ENCODE measurements at regions not wholly inside any gene's neighbourhood (a gene's known extent, or its start where the extent isn't known, plus 50 kb on each side); places are given as distances from the start of the nearest gene placed in this dataset.

DNA sequence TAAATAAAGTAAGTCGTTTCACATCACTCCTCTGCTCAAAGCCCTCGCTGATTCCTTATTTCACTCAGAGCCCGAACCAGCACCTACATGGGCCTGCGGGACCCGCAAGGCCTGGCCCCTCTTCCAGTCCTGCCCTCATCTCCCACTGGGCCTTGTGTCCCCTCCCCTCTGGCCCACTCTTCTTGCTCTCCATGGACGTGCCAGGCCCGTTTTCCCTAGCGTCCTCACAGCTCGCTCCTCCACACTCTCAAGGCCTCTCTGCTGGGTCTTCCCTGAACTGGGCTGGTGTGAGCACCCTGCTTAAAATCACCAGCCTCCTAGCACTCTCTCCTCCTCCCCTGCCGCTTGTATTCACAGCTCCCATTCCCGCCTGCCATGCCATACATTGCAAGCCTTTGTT, 237.9 kb downstream of the FOXD2 start:
- CTCF ChIA-PET = interaction anchor here (0.8 kb wide), 1 partner anchor 286 kb away, joined by 4 read pairs; no protein-coding TSS in a partner anchor

GRCh38 chr1:47676311-47677054, 238.6 kb downstream of the FOXD2 start:
- ChIA-PET CTCF (interaction anchor here (0.6 to 0.8 kb wide), 2 partner anchors 234 to 287 kb away, joined by 3 to 4 read pairs; no protein-coding TSS in a partner anchor), POLR2A (ENCODE audit: low non-redundant PET) (no interaction called here)
- TF ChIP-seq, protein P1, sequence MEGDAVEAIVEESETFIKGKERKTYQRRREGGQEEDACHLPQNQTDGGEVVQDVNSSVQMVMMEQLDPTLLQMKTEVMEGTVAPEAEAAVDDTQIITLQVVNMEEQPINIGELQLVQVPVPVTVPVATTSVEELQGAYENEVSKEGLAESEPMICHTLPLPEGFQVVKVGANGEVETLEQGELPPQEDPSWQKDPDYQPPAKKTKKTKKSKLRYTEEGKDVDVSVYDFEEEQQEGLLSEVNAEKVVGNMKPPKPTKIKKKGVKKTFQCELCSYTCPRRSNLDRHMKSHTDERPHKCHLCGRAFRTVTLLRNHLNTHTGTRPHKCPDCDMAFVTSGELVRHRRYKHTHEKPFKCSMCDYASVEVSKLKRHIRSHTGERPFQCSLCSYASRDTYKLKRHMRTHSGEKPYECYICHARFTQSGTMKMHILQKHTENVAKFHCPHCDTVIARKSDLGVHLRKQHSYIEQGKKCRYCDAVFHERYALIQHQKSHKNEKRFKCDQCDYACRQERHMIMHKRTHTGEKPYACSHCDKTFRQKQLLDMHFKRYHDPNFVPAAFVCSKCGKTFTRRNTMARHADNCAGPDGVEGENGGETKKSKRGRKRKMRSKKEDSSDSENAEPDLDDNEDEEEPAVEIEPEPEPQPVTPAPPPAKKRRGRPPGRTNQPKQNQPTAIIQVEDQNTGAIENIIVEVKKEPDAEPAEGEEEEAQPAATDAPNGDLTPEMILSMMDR (conservative IDR thresholded peaks at IDR 0.05; ENCODE audit: low read depth) = no peak
- H3K27ac ChIP-seq = no peak overlapping the region
- no peak for DNase-seq (ENCODE audit: low spot score)

More for the DNA sequence above, 237.9 kb downstream of the FOXD2 start:
- TF ChIP-seq, protein P1 (conservative IDR thresholded peaks at IDR 0.05; ENCODE audit: low read depth) = no peak
- DNase-seq (ENCODE audit: low spot score) = no peak
- POLR2A ChIA-PET (ENCODE audit: low non-redundant PET) = no interaction called here
- H3K27ac ChIP-seq = no peak overlapping the region

GRCh38 chr1:47677241-47677940, 239.5 kb downstream of the FOXD2 start:
- DNase-seq (ENCODE audit: low spot score) = no peak
- TF ChIP-seq, protein P1 (conservative IDR thresholded peaks at IDR 0.05; ENCODE audit: low read depth) = no peak
- H3K27ac ChIP-seq = no peak overlapping the region
- POLR2A ChIA-PET (ENCODE audit: low non-redundant PET) = no interaction called here
- CTCF ChIA-PET = interaction anchor here (0.6 kb wide), 1 partner anchor 235 kb away, joined by 3 read pairs; no protein-coding TSS in a partner anchor

DNA sequence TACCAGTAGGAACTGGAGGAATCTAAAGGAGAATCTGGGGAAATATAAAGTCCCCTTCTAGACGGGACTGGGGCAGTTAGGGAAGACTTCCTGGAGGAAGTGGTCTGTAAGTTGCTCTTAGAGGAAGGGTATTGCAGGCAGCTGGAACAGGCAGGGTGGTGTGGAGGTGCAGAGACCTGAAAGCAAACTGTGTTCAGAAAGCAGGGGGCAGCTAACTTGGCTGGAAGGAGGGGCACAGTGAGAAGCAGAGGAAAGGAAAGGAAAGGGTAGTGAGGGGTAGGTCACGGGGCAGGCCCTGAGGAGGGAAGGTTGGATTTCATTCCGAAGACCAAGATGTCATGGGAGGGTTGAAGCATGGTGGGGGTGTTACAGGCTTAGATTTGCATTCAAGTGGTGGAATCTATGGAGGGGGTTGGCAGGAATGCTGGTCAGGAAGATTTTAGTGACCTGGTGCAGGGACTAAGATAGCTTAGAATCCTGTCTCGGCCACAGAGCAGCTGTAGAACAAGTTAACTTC, 240.7 kb downstream of the FOXD2 start:
- no peak overlapping the region for H3K27ac ChIP-seq
- POLR2A ChIA-PET (ENCODE audit: low non-redundant PET) = no interaction called here
- TF ChIP-seq, protein P1 (conservative IDR thresholded peaks at IDR 0.05; ENCODE audit: low read depth) = no peak

DNA sequence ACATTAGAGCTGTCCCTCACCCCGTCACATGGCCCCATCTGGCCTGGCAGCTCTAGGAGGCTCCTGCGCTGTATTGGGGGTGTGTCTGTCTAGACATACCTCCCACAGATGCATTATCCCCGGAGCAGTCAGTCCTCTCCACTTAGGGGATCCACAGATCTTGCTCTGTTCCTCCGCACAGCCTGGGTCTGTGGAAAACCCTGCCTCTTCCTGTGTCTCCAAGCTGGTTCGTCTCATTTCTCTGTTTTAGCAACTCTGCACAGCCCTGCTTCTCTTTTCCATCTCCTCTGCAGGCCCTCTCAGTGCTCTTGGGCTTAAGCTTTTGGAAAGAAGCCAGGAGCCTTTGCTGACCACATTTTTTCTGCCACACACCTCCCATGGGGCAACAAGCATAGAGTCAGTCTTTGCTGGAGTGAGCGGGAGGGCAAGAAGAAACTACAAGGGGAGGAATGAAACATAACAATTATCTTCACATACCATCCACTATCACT, 241.5 kb downstream of the FOXD2 start:
- POLR2A ChIA-PET (ENCODE audit: low non-redundant PET) = no interaction called here
- CTCF ChIA-PET = interaction anchor here (1.0 kb wide), 1 partner anchor 31 kb away, joined by 4 read pairs; no protein-coding TSS in a partner anchor
- TF ChIP-seq, protein P1 (conservative IDR thresholded peaks at IDR 0.05; ENCODE audit: low read depth) = no peak
- no peak overlapping the region for H3K27ac ChIP-seq
- no peak for DNase-seq (ENCODE audit: low spot score)

More for the DNA sequence above, 240.7 kb downstream of the FOXD2 start:
- DNase-seq (ENCODE audit: low spot score) = no peak
- CTCF ChIA-PET = no interaction called here

DNA sequence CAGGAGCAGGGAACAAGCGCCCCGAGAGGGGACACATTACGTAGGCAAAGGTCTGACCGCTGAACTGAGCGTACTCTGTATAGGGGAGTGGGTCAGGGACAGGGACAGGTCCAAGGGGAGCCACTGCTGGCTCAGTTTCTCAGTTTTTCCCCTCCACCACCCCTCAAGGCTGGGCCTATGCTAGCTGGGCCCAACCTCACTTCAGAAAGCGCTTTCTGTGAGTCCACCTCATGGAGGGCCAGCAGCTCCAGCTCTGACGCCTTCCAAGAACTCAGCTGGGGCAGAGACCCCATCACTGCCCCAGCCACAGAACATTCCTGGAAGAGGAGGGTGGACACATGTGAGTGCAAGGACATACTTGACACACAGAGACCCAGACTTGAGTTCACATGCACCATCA, 242.0 kb downstream of the FOXD2 start:
- no peak for DNase-seq (ENCODE audit: low spot score)
- CTCF ChIA-PET = interaction anchor here (0.6 to 1.0 kb wide), 2 partner anchors 31 to 177 kb away, joined by 4 to 5 read pairs; no protein-coding TSS in a partner anchor
- TF ChIP-seq, protein P1 (conservative IDR thresholded peaks at IDR 0.05; ENCODE audit: low read depth) = no peak
- POLR2A ChIA-PET (ENCODE audit: low non-redundant PET) = no interaction called here
- no peak overlapping the region for H3K27ac ChIP-seq

All from RWPE1 (cell line).